ENCODE measurements at regions not wholly inside any gene's neighbourhood (a gene's known extent, or its start where the extent isn't known, plus 50 kb on each side); places are given as distances from the start of the nearest gene placed in this dataset.

DNA sequence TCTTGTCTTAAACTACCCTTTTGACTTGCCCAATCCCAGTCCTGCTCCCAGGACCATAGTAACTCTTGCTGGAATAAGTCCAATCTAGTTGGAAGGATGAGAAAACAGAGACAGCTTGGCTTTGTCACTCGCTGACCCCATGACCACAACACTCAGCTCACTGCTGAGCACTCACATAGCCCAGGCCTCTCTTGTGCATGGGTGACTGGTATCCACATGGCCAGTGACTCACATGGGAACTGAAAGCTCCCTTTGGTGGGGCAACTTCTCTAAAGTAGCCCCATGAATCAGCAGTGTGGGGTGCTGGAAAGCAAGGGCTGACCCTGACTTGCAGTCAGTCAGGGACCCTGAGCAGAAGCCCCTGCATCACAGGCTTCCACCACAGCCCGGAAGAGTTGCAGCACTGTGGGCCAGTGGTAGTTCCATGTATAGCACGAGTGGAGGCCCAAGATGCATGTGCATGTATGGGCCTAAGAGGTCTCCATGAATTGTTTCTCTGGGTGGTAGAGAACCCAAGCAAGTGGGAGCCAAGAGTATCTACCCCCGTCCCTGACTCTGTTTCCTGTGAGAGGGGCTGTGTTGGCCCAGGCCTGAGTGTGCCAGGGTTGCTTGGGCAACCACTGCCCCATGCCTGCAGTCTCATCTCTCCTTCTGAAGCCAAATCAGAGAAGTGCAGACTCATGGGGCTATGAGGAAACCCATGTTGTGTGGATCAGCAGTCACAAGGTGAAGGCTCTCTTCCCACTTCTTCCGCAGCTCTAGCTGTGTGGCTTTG is 62.1 kb upstream of the XCR1 start:
- TF ChIP-seq CTCF (IDR thresholded peaks at IDR 0.05; ENCODE audit: insufficient read depth, low read depth, low read length) (no peak), EZH2 (IDR thresholded peaks at IDR 0.05; ENCODE audit: insufficient read depth, low read length) (no peak)

All from astrocyte (in vitro differentiated cells and primary cell).